ENCODE measurements at regions not wholly inside any gene's neighbourhood (a gene's known extent, or its start where the extent isn't known, plus 50 kb on each side); places are given as distances from the start of the nearest gene placed in this dataset.

GRCh38 chr3:146796078-146796477, 190.9 kb upstream of the PLSCR5 start:
- Histone ChIP-seq H3K79me2 (ENCODE audit: insufficient read depth, low read length) (no peaks in the 10 kb centered on the region), H3K9me3 (ENCODE audit: insufficient read depth, low read depth, low read length) (no peaks in the 10 kb centered on the region), H3K9me2 (replicated peaks; ENCODE audit: low read depth, low read length) (no peaks in the 10 kb centered on the region), H3K36me3 (ENCODE audit: insufficient read depth, low read length) (no peaks in the 10 kb centered on the region), H2AFZ (ENCODE audit: low read length) (no peak overlapping the region), H3K4me1 (ENCODE audit: insufficient read depth, low read length, poor library complexity, severe bottlenecking) (no peaks in the 10 kb centered on the region), H4K20me1 (ENCODE audit: insufficient read depth, low read length, poor library complexity, severe bottlenecking) (no peaks in the 10 kb centered on the region), H3K9ac (ENCODE audit: low read depth, low read length, poor library complexity, severe bottlenecking) (no peak overlapping the region), H3K4me3 (ENCODE audit: low read length, poor library complexity, severe bottlenecking) (no peak overlapping the region), H3K27me3 (ENCODE audit: insufficient read depth, low read length, poor library complexity, severe bottlenecking) (no peaks in the 10 kb centered on the region), H3F3A (ENCODE audit: low read depth) (no peaks in the 10 kb centered on the region), H3K4me2 (ENCODE audit: low read depth, low read length, poor library complexity, severe bottlenecking) (no peak overlapping the region)
- TF ChIP-seq CTCF (conservative IDR thresholded peaks at IDR 0.05; ENCODE audit: low read length) = no peak
- TF ChIP-seq EZH2phosphoT487 (IDR thresholded peaks at IDR 0.05; ENCODE audit: borderline replicate concordance) = no peak

- H2AFZ ChIP-seq (ENCODE audit: low read length) = no peak overlapping the region
Measured at GRCh38 chr3:146783446-146783845, 178.3 kb upstream of the PLSCR5 start.

GRCh38 chr3:146781606-146782005, 176.5 kb upstream of the PLSCR5 start:
- H3F3A ChIP-seq (ENCODE audit: low read depth) = no peaks in the 10 kb centered on the region
- no peaks in the 10 kb centered on the region for H3K4me1 ChIP-seq (ENCODE audit: insufficient read depth, low read length, poor library complexity, severe bottlenecking)
- H4K20me1 ChIP-seq (ENCODE audit: insufficient read depth, low read length, poor library complexity, severe bottlenecking) = no peaks in the 10 kb centered on the region
- H3K4me2 ChIP-seq (ENCODE audit: low read depth, low read length, poor library complexity, severe bottlenecking) = no peak overlapping the region
- no peak overlapping the region for H2AFZ ChIP-seq (ENCODE audit: low read length)
- no peaks in the 10 kb centered on the region for H3K36me3 ChIP-seq (ENCODE audit: insufficient read depth, low read length)
- H3K27me3 ChIP-seq (ENCODE audit: insufficient read depth, low read length, poor library complexity, severe bottlenecking) = no peaks in the 10 kb centered on the region
- TF ChIP-seq CTCF (conservative IDR thresholded peaks at IDR 0.05; ENCODE audit: low read length) (no peak), EZH2phosphoT487 (IDR thresholded peaks at IDR 0.05; ENCODE audit: borderline replicate concordance) (no peak)
- H3K79me2 ChIP-seq (ENCODE audit: insufficient read depth, low read length) = no peaks in the 10 kb centered on the region
- H3K9me2 ChIP-seq (replicated peaks; ENCODE audit: low read depth, low read length) = 0 out of 2 replicates have a peak, but pooled peaks cover 4% of the 10 kb centered on the region
- no peak overlapping the region for H3K9ac ChIP-seq (ENCODE audit: low read depth, low read length, poor library complexity, severe bottlenecking)
- no peak overlapping the region for H3K4me3 ChIP-seq (ENCODE audit: low read length, poor library complexity, severe bottlenecking)
- no peaks in the 10 kb centered on the region for H3K9me3 ChIP-seq (ENCODE audit: insufficient read depth, low read depth, low read length)

More at GRCh38 chr3:146783446-146783845, 178.3 kb upstream of the PLSCR5 start:
- Histone ChIP-seq H3K9me3 (ENCODE audit: insufficient read depth, low read depth, low read length) (no peaks in the 10 kb centered on the region), H3K9me2 (replicated peaks; ENCODE audit: low read depth, low read length) (0 out of 2 replicates have a peak, but pooled peaks cover 4% of the 10 kb centered on the region), H3K4me2 (ENCODE audit: low read depth, low read length, poor library complexity, severe bottlenecking) (no peak overlapping the region), H3K36me3 (ENCODE audit: insufficient read depth, low read length) (no peaks in the 10 kb centered on the region), H3K27me3 (ENCODE audit: insufficient read depth, low read length, poor library complexity, severe bottlenecking) (no peaks in the 10 kb centered on the region), H3K4me3 (ENCODE audit: low read length, poor library complexity, severe bottlenecking) (no peak overlapping the region), H3F3A (ENCODE audit: low read depth) (no peaks in the 10 kb centered on the region), H3K4me1 (ENCODE audit: insufficient read depth, low read length, poor library complexity, severe bottlenecking) (no peaks in the 10 kb centered on the region), H3K79me2 (ENCODE audit: insufficient read depth, low read length) (no peaks in the 10 kb centered on the region), H4K20me1 (ENCODE audit: insufficient read depth, low read length, poor library complexity, severe bottlenecking) (no peaks in the 10 kb centered on the region), H3K9ac (ENCODE audit: low read depth, low read length, poor library complexity, severe bottlenecking) (no peak overlapping the region)
- TF ChIP-seq EZH2phosphoT487 (IDR thresholded peaks at IDR 0.05; ENCODE audit: borderline replicate concordance) (no peak), CTCF (conservative IDR thresholded peaks at IDR 0.05; ENCODE audit: low read length) (no peak)
